ENCODE measurements at regions not wholly inside any gene's neighbourhood (a gene's known extent, or its start where the extent isn't known, plus 50 kb on each side); places are given as distances from the start of the nearest gene placed in this dataset.

DNA sequence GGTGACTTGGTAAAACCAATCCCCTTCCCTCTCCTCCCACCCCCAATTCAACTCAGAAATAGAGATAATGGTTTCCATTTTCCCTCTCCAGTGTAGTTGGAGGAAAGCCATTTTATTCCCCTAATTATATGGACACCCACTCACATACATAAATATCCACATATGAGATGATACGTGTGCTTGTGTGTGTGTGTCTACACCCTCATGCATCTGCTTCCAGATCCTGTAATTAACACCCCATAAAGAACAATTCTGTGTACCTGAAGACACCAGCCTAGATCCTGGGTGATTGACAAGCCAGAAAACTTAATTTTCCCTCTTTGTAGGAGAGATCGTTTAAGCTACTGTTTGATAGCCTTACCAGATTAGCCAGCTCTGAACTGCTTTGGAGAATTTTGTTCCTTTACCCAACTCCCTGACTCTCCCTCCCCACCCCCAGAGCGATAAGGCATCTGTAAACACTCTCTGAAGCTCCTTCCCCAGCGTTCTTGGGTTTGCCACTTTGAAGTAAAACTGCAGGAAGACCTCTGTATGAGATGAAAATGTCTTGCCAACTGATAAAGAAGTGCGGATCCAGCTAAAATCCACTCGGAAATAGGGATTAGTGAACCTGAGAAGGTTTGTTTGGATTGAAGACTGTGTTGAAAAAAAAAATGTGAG is 175.7 kb downstream of the RGS9 start:
- TF ChIP-seq, protein P1, sequence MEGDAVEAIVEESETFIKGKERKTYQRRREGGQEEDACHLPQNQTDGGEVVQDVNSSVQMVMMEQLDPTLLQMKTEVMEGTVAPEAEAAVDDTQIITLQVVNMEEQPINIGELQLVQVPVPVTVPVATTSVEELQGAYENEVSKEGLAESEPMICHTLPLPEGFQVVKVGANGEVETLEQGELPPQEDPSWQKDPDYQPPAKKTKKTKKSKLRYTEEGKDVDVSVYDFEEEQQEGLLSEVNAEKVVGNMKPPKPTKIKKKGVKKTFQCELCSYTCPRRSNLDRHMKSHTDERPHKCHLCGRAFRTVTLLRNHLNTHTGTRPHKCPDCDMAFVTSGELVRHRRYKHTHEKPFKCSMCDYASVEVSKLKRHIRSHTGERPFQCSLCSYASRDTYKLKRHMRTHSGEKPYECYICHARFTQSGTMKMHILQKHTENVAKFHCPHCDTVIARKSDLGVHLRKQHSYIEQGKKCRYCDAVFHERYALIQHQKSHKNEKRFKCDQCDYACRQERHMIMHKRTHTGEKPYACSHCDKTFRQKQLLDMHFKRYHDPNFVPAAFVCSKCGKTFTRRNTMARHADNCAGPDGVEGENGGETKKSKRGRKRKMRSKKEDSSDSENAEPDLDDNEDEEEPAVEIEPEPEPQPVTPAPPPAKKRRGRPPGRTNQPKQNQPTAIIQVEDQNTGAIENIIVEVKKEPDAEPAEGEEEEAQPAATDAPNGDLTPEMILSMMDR (IDR thresholded peaks at IDR 0.05) = no peak
- TF ChIP-seq POLR2AphosphoS5 (IDR thresholded peaks at IDR 0.05) (no peak), POLR2A (IDR thresholded peaks at IDR 0.05) (no peak)

Data from breast epithelium (tissue), 3 donors.